ENCODE measurements at regions not wholly inside any gene's neighbourhood (a gene's known extent, or its start where the extent isn't known, plus 50 kb on each side); places are given as distances from the start of the nearest gene placed in this dataset.

DNA sequence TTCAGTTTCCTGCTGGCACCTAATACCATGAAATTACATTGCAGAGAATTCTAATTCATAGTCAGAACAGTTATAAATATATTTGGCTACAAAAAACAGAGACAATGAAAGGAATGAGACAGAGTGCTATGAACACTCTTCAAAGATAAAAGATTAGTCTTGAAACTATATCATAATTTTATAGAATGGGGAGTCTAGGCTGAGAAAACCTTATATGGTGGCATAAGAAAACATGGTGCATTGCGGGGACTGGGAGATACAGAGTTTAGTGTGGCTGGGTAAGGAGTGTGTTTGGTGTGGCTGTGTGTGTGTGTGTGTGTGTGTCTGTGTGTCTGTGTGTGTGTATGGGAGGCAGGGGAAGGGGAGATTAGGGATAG is 64.5 kb upstream of the CTLA4 start:
- Histone ChIP-seq H2BK15ac (ENCODE audit: low read depth, low read length) (no peak overlapping the region), H2BK12ac (ENCODE audit: insufficient read length, low read depth, low read length) (no peak overlapping the region), H3K27ac (ENCODE audit: insufficient read length, low read depth, low read length) (no peak overlapping the region), H3K14ac (ENCODE audit: insufficient read depth, low read length) (no peak overlapping the region), H2BK5ac (ENCODE audit: insufficient read length, low read length) (no peak overlapping the region), H3K4ac (ENCODE audit: low read depth, low read length) (no peak overlapping the region), H3K23me2 (ENCODE audit: insufficient read length, low read depth, low read length, poor library complexity, severe bottlenecking) (no peaks in the 10 kb centered on the region), H2AFZ (ENCODE audit: low read length) (no peak overlapping the region), H3K18ac (ENCODE audit: insufficient read length, low read depth, low read length) (no peak overlapping the region), H4K5ac (ENCODE audit: insufficient read length, low read depth, low read length) (no peak overlapping the region), H4K20me1 (ENCODE audit: control insufficient read depth, insufficient read depth, insufficient read length) (no peaks in the 10 kb centered on the region), H3K9me3 (ENCODE audit: control insufficient read depth, low read depth, low read length) (no peaks in the 10 kb centered on the region), H2BK120ac (ENCODE audit: low read depth, low read length, poor library complexity, severe bottlenecking) (no peak overlapping the region), H2AK5ac (ENCODE audit: insufficient read length, low read length) (no peak overlapping the region), H3K9ac (ENCODE audit: extremely low read depth, insufficient read length, low read length) (no peak overlapping the region), H3K79me1 (ENCODE audit: insufficient read depth, low read depth, low read length, poor library complexity, severe bottlenecking) (no peaks in the 10 kb centered on the region), H4K91ac (ENCODE audit: insufficient read length, low read depth, low read length) (no peak overlapping the region), H3K27me3 (ENCODE audit: insufficient read depth, low read length) (no peaks in the 10 kb centered on the region), H4K8ac (replicated peaks; ENCODE audit: insufficient read length, low read depth, low read length) (no peak overlapping the region), H3K4me1 (ENCODE audit: insufficient read depth, low read length) (no peaks in the 10 kb centered on the region; the same call in 1 of the 2 replicates), H3K79me2 (ENCODE audit: insufficient read depth, low read length) (no peaks in the 10 kb centered on the region), H3K4me2 (ENCODE audit: insufficient read depth, insufficient read length, low read length) (no peak overlapping the region), H3K23ac (ENCODE audit: insufficient read length, low read depth, low read length) (no peak overlapping the region), H2BK20ac (ENCODE audit: low read depth, low read length, poor library complexity, severe bottlenecking) (no peak overlapping the region), H3T11ph (ENCODE audit: low read length) (no peak overlapping the region), H3K56ac (ENCODE audit: insufficient read length, low read depth, low read length) (no peak overlapping the region)
- TF ChIP-seq, protein P1, sequence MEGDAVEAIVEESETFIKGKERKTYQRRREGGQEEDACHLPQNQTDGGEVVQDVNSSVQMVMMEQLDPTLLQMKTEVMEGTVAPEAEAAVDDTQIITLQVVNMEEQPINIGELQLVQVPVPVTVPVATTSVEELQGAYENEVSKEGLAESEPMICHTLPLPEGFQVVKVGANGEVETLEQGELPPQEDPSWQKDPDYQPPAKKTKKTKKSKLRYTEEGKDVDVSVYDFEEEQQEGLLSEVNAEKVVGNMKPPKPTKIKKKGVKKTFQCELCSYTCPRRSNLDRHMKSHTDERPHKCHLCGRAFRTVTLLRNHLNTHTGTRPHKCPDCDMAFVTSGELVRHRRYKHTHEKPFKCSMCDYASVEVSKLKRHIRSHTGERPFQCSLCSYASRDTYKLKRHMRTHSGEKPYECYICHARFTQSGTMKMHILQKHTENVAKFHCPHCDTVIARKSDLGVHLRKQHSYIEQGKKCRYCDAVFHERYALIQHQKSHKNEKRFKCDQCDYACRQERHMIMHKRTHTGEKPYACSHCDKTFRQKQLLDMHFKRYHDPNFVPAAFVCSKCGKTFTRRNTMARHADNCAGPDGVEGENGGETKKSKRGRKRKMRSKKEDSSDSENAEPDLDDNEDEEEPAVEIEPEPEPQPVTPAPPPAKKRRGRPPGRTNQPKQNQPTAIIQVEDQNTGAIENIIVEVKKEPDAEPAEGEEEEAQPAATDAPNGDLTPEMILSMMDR (conservative IDR thresholded peaks at IDR 0.05) = no peak
- no peak overlapping the region for H3K4me3 Mint-ChIP-seq
- no CpG with 5 or more reads among the region's 1 CpG for WGBS (ENCODE audit: extremely low coverage, insufficient read length, low lambda C conversion rate)
- peaks cover 2 to 7% of the 10 kb centered on the region in 2 experiments; a peak in 2 of 4 replicates for H3K4me1 Mint-ChIP-seq
- H3K27ac Mint-ChIP-seq = no peak overlapping the region
- H3K36me3 Mint-ChIP-seq (ENCODE audit: insufficient read depth in 1 of 3, low read depth in 3 of 3) = peaks cover 0 to 10% (median 3%) of the 10 kb centered on the region in 3 experiments; a peak in 3 of 7 replicates
- no peak for DNase-seq
- H3K9me3 Mint-ChIP-seq = peaks cover 0 to 9% of the 10 kb centered on the region in 2 experiments; a peak in 3 of 5 replicates
- H3K27me3 Mint-ChIP-seq (ENCODE audit: low read depth) = no peaks in the 10 kb centered on the region

Measured in H9 (cell line).